ENCODE measurements at regions not wholly inside any gene's neighbourhood (a gene's known extent, or its start where the extent isn't known, plus 50 kb on each side); places are given as distances from the start of the nearest gene placed in this dataset.

DNA sequence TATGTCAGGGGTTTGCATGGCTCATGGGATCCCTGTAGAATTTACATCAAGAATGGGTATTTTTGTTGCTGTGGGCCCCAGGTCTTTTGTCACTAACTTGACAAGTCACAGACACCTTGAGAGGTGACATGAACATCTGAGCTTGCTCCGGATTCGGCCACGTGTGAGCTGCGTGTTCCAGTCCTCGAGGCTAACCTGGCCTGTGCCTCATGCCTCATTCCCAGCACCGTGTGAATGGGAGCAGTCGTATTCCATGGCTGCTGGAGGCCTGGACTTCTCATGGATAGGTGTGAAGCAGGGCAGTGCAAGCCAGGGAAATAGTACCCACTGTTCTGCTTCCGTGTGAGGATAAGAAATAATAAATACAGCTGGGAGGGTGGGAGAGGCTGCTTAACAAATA is 423.5 kb downstream of the OCA2 start:
- no peaks in the 10 kb centered on the region for H3K4me1 ChIP-seq (ENCODE audit: control insufficient read depth in 2 of 2, insufficient read depth in 2 of 2, low read length in 2 of 2)
- no peaks in the 10 kb centered on the region for H3K36me3 ChIP-seq (ENCODE audit: control insufficient read depth in 2 of 2, insufficient read depth in 2 of 2, low read length in 1 of 2)
- no peak for DNase-seq (ENCODE audit: low read depth in 6 of 9, low spot score in 9 of 9)
- no peak overlapping the region for H3K4me3 ChIP-seq (ENCODE audit: low read length in 2 of 2)
- no peak overlapping the region for H3K27ac ChIP-seq (ENCODE audit: low read depth in 1 of 2, low read length in 1 of 2)
- H3K9me3 ChIP-seq (ENCODE audit: control insufficient read depth in 2 of 2, insufficient read depth in 1 of 2, low read length in 1 of 2) = peaks cover 2 to 3% of the 10 kb centered on the region in 2 donors
- H3K27me3 ChIP-seq (ENCODE audit: control insufficient read depth in 2 of 2, insufficient read depth in 1 of 2, low read length in 1 of 2) = no peaks in the 10 kb centered on the region
- WGBS = 91% methylated on average over 8 of the region's 8 CpGs

DNA sequence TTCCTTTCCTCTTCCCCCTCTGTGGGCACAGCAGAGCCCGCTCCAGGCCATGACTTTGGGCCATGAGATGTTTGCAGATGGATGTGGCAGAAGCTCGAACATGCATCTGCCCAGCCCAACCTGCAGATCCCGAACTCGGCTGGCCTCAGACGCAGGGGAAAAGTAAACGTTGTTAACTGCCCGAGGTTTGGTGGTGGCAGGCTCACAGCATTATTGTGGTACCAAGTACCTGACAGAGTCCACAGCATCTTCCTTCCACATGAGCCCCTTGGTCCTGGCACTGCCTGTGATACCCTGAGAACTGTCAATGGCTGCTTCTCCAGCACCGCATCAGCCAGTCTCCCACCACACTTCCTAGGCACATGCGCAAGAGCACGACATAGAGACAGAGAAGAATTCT is 424.3 kb downstream of the OCA2 start:
- Histone ChIP-seq H3K4me1 (ENCODE audit: control insufficient read depth in 2 of 2, insufficient read depth in 2 of 2, low read length in 2 of 2) (no peaks in the 10 kb centered on the region), H3K27ac (ENCODE audit: low read depth in 1 of 2, low read length in 1 of 2) (no peak overlapping the region), H3K27me3 (ENCODE audit: control insufficient read depth in 2 of 2, insufficient read depth in 1 of 2, low read length in 1 of 2) (no peaks in the 10 kb centered on the region), H3K9me3 (ENCODE audit: control insufficient read depth in 2 of 2, insufficient read depth in 1 of 2, low read length in 1 of 2) (peaks cover 2 to 3% of the 10 kb centered on the region in 2 donors), H3K4me3 (ENCODE audit: low read length in 2 of 2) (no peak overlapping the region), H3K36me3 (ENCODE audit: control insufficient read depth in 2 of 2, insufficient read depth in 2 of 2, low read length in 1 of 2) (no peaks in the 10 kb centered on the region)
- WGBS = 84% methylated on average over 10 of the region's 10 CpGs
- no peak for DNase-seq (ENCODE audit: low read depth in 6 of 9, low spot score in 9 of 9)

DNA sequence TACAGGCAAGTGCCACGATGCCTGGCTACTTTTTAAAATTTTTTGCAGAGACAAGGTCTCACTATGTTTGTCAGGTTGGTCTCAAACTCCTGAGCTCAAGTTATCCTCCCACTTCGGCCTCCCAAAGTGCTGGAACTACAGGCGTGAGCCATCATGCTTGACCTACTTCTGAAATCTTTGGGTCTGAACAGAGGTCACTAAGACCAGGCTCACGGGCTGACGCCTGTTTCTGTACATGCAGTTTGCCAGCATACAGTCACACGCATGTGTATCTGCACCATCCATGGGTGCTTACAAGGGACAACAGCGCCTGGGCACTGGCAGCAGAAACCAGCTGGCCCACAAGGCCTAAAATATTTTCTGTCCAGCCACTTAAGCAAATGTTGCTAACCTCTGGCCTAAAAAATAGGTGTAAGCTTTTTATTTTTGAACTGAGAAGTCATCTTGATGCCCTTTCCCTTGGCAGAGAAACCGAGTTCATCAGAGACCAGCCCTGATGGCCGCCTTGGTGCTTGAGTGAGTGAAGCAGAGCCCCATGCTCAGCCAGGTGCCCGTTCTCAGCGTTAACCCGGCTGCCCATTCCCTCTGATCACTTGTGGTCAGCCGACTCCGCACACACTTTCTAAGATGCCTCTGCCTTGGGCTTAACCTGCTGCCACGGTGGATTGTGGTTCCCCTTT is 425.2 kb downstream of the OCA2 start:
- peaks cover 2 to 3% of the 10 kb centered on the region in 2 donors for H3K9me3 ChIP-seq (ENCODE audit: control insufficient read depth in 2 of 2, insufficient read depth in 1 of 2, low read length in 1 of 2)
- no peaks in the 10 kb centered on the region for H3K27me3 ChIP-seq (ENCODE audit: control insufficient read depth in 2 of 2, insufficient read depth in 1 of 2, low read length in 1 of 2)
- no peaks in the 10 kb centered on the region for H3K4me1 ChIP-seq (ENCODE audit: control insufficient read depth in 2 of 2, insufficient read depth in 2 of 2, low read length in 2 of 2)
- no peak overlapping the region for H3K27ac ChIP-seq (ENCODE audit: low read depth in 1 of 2, low read length in 1 of 2)
- 93% methylated on average over 15 of the region's 15 CpGs for WGBS
- H3K36me3 ChIP-seq (ENCODE audit: control insufficient read depth in 2 of 2, insufficient read depth in 2 of 2, low read length in 1 of 2) = no peaks in the 10 kb centered on the region
- no peak overlapping the region for H3K4me3 ChIP-seq (ENCODE audit: low read length in 2 of 2)
- DNase-seq (ENCODE audit: low read depth in 6 of 9, low spot score in 9 of 9) = no peak

DNA sequence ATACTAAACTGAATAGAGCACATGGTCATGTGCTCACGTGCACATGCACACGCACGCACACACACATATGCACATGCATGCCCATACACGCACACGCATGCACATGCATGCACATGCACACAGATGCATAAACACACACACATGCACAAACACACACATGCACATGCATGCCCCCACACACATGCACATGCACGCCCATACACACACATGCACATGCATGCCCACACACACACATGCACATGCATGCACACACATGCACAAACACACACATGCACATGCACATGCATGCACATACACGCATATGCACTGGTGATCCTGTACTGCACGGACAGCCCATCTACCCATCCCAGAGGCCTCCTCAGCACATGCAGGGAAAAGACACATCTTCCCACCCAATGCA is 426.6 kb downstream of the OCA2 start:
- WGBS = 93% methylated on average over 8 of the region's 8 CpGs

DNA sequence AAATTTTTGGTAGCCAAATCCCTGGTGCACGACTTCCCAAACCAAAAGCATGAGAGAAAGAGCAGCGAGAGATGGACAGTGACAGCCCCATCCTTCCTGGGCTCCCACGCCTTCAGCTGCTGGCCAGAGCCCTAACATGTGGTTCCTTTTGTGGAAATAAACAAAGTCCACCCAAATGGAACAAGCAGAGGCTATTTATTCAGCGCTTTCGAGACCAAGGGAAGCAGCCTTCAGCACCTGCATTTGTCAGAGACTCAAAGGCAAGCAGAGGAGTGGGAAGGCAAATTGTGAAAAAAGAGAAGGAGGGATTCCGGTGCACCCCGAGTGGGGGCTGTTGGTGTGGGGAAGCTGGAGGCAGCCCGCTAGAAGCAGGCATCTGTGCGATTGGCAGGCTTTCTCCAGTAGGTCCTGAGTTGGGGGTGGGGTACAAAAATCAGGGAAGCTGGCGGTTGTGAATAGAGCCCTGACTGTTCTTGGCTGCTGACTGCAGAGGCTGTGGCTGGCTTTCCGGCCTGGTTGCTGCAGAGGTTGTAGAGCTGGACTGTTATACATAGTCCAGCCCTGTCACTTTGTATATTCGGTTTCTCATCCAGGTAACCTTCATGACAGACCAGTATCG is 427.2 kb downstream of the OCA2 start:
- Histone ChIP-seq H3K4me3 (ENCODE audit: low read length in 2 of 2) (no peak overlapping the region), H3K27me3 (ENCODE audit: control insufficient read depth in 2 of 2, insufficient read depth in 1 of 2, low read length in 1 of 2) (no peaks in the 10 kb centered on the region), H3K9me3 (ENCODE audit: control insufficient read depth in 2 of 2, insufficient read depth in 1 of 2, low read length in 1 of 2) (peaks cover 2 to 3% of the 10 kb centered on the region in 2 donors), H3K36me3 (ENCODE audit: control insufficient read depth in 2 of 2, insufficient read depth in 2 of 2, low read length in 1 of 2) (no peaks in the 10 kb centered on the region), H3K4me1 (ENCODE audit: control insufficient read depth in 2 of 2, insufficient read depth in 2 of 2, low read length in 2 of 2) (no peaks in the 10 kb centered on the region), H3K27ac (ENCODE audit: low read depth in 1 of 2, low read length in 1 of 2) (no peak overlapping the region)
- DNase-seq (ENCODE audit: low read depth in 6 of 9, low spot score in 9 of 9) = no peak
- WGBS = 68% methylated on average over 13 of the region's 13 CpGs

More for the DNA sequence above, 426.6 kb downstream of the OCA2 start:
- H3K27me3 ChIP-seq (ENCODE audit: control insufficient read depth in 2 of 2, insufficient read depth in 1 of 2, low read length in 1 of 2) = no peaks in the 10 kb centered on the region
- H3K36me3 ChIP-seq (ENCODE audit: control insufficient read depth in 2 of 2, insufficient read depth in 2 of 2, low read length in 1 of 2) = no peaks in the 10 kb centered on the region
- no peak overlapping the region for H3K4me3 ChIP-seq (ENCODE audit: low read length in 2 of 2)
- H3K4me1 ChIP-seq (ENCODE audit: control insufficient read depth in 2 of 2, insufficient read depth in 2 of 2, low read length in 2 of 2) = no peaks in the 10 kb centered on the region
- no peak for DNase-seq (ENCODE audit: low read depth in 6 of 9, low spot score in 9 of 9)
- no peak overlapping the region for H3K27ac ChIP-seq (ENCODE audit: low read depth in 1 of 2, low read length in 1 of 2)
- peaks cover 2 to 3% of the 10 kb centered on the region in 2 donors for H3K9me3 ChIP-seq (ENCODE audit: control insufficient read depth in 2 of 2, insufficient read depth in 1 of 2, low read length in 1 of 2)

DNA sequence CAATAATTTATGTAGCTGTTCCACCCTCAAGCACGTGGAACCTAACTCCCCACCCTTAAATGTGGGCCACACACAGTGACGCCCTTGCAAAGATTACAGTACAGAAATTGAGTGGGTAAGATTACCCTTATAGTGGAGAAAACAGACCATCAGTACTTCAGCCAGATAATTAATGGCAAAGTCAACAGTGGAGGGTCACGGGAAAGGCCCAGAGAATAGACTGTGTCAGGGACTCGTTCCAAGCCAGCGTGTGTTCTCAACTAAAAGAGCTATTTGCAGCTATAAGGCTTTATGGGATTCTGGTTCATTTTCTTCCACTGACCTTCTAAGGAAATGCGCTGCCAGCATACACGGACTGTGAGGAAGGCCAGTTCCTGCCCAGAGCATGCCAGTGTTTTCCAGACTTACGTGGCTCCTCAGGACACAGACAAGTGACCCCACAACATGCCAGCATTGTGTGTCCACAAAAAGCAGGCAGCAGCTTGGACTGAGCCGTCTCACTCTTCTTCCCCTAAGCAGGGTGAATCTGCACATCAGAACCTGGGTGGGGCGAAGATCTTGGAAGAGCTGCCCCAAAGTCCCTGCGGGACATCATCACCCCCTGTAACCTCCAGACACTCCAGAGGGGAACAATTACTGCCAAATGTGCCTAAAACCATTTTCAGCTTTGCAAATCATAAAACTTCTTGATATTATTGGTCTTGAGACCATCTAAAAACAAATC is 428.5 kb downstream of the OCA2 start:
- H3K9me3 ChIP-seq (ENCODE audit: control insufficient read depth in 2 of 2, insufficient read depth in 1 of 2, low read length in 1 of 2) = peaks cover 2 to 3% of the 10 kb centered on the region in 2 donors
- H3K4me1 ChIP-seq (ENCODE audit: control insufficient read depth in 2 of 2, insufficient read depth in 2 of 2, low read length in 2 of 2) = no peaks in the 10 kb centered on the region
- no peaks in the 10 kb centered on the region for H3K36me3 ChIP-seq (ENCODE audit: control insufficient read depth in 2 of 2, insufficient read depth in 2 of 2, low read length in 1 of 2)
- WGBS = 86% methylated on average over 11 of the region's 11 CpGs
- H3K27ac ChIP-seq (ENCODE audit: low read depth in 1 of 2, low read length in 1 of 2) = no peak overlapping the region
- H3K27me3 ChIP-seq (ENCODE audit: control insufficient read depth in 2 of 2, insufficient read depth in 1 of 2, low read length in 1 of 2) = no peaks in the 10 kb centered on the region
- DNase-seq (ENCODE audit: low read depth in 6 of 9, low spot score in 9 of 9) = no peak
- no peak overlapping the region for H3K4me3 ChIP-seq (ENCODE audit: low read length in 2 of 2)

DNA sequence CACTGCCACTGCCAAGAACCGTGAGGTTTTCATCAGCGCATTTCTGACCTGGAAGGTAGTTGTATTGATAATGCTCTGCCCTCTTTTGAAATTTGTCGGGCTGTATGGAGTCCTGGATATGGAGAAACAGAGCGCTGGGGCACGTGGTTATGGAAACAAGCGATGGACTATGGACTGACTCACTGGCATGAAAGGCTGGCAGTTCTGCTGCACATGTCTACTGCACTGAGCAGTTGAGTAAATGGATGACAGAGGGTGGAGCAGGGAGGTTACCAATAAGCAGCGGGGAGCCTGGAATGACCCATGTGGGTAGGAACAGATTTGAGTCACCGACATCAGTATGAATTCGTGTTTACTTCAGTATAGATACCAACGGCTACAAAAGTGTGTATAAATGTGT is 429.5 kb downstream of the OCA2 start:
- Histone ChIP-seq H3K9me3 (ENCODE audit: control insufficient read depth in 2 of 2, insufficient read depth in 1 of 2, low read length in 1 of 2) (peaks cover 2 to 3% of the 10 kb centered on the region in 2 donors), H3K36me3 (ENCODE audit: control insufficient read depth in 2 of 2, insufficient read depth in 2 of 2, low read length in 1 of 2) (no peaks in the 10 kb centered on the region), H3K4me1 (ENCODE audit: control insufficient read depth in 2 of 2, insufficient read depth in 2 of 2, low read length in 2 of 2) (no peaks in the 10 kb centered on the region), H3K4me3 (ENCODE audit: low read length in 2 of 2) (no peak overlapping the region), H3K27ac (ENCODE audit: low read depth in 1 of 2, low read length in 1 of 2) (no peak overlapping the region), H3K27me3 (ENCODE audit: control insufficient read depth in 2 of 2, insufficient read depth in 1 of 2, low read length in 1 of 2) (no peaks in the 10 kb centered on the region)
- WGBS = 97% methylated on average over 10 of the region's 10 CpGs
- DNase-seq (ENCODE audit: low read depth in 6 of 9, low spot score in 9 of 9) = no peak

DNA sequence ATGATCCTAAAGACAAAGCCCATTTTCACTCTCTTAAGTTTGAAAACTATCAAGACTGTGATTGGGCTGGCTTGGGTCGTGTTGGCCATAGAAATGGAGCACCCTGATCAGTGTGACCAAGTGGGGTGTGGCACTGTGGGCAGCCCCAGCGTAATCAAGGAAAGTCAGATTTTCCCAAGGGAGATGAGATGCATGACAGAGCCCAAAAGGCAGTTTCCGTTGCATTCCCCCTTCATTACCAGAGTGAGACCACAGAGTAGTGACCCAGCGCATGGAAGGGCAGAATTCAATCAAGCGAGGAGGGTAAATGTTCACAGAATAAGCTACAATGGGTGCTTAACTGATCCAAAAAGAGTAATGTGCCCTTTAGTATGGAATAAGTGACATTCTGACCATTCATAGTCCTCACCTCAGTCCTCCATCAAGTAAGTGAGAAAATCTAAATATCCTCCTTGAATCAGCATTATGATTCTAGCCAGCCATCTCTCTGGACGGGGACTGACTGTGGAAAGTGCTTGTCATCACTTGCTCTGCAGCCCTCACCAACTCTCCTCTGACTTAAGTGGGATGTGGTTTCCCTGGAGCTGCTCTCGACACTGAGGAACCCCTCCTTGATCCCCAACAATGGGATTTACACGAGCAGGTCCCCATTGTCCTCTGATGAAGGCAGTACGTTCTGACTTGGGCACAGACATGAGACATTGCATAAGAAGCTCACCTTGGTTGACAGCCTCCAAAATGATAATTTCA is 430.5 kb downstream of the OCA2 start:
- H3K4me3 ChIP-seq (ENCODE audit: low read length in 2 of 2) = no peak overlapping the region
- no peaks in the 10 kb centered on the region for H3K4me1 ChIP-seq (ENCODE audit: control insufficient read depth in 2 of 2, insufficient read depth in 2 of 2, low read length in 2 of 2)
- H3K27ac ChIP-seq (ENCODE audit: low read depth in 1 of 2, low read length in 1 of 2) = no peak overlapping the region
- DNase-seq (ENCODE audit: low read depth in 6 of 9, low spot score in 9 of 9) = no peak
- H3K9me3 ChIP-seq (ENCODE audit: control insufficient read depth in 2 of 2, insufficient read depth in 1 of 2, low read length in 1 of 2) = peaks cover 2 to 3% of the 10 kb centered on the region in 2 donors
- H3K27me3 ChIP-seq (ENCODE audit: control insufficient read depth in 2 of 2, insufficient read depth in 1 of 2, low read length in 1 of 2) = no peaks in the 10 kb centered on the region
- H3K36me3 ChIP-seq (ENCODE audit: control insufficient read depth in 2 of 2, insufficient read depth in 2 of 2, low read length in 1 of 2) = no peaks in the 10 kb centered on the region
- 85% methylated on average over 9 of the region's 9 CpGs for whole genome bisulfite sequencing

DNA sequence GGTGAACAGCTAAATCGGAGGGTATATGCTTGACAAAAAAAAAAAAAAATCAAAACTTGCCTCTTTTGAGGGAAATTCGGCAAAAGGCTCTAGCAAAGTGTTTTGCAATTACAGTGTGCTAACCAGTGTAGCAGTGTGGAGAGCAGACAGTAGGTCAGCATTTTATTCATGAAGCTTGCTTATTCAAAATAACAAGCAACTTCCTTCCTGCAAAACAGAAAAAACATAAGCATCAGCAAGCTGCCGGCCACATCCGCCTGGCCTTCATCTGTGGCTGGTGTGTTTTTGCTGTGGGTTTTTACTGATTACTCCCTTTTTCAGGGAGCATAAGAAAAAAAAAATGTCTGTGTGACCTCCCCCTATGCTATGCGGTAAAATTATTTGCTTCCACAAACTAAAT is 434.1 kb downstream of the OCA2 start:
- 61% methylated on average over 5 of the region's 5 CpGs for WGBS
- H3K27ac ChIP-seq (ENCODE audit: low read depth in 1 of 2, low read length in 1 of 2) = no peak overlapping the region
- no peaks in the 10 kb centered on the region for H3K4me1 ChIP-seq (ENCODE audit: control insufficient read depth in 2 of 2, insufficient read depth in 2 of 2, low read length in 2 of 2)
- DNase-seq (ENCODE audit: low read depth in 6 of 9, low spot score in 9 of 9) = no peak
- no peaks in the 10 kb centered on the region for H3K36me3 ChIP-seq (ENCODE audit: control insufficient read depth in 2 of 2, insufficient read depth in 2 of 2, low read length in 1 of 2)
- no peak overlapping the region for H3K4me3 ChIP-seq (ENCODE audit: low read length in 2 of 2)
- peaks cover 0 to 4% of the 10 kb centered on the region in 2 donors for H3K9me3 ChIP-seq (ENCODE audit: control insufficient read depth in 2 of 2, insufficient read depth in 1 of 2, low read length in 1 of 2)
- H3K27me3 ChIP-seq (ENCODE audit: control insufficient read depth in 2 of 2, insufficient read depth in 1 of 2, low read length in 1 of 2) = no peaks in the 10 kb centered on the region

Measured in thymus (tissue), 11 donors.